ENCODE measurements at regions not wholly inside any gene's neighbourhood (a gene's known extent, or its start where the extent isn't known, plus 50 kb on each side); places are given as distances from the start of the nearest gene placed in this dataset.

DNA sequence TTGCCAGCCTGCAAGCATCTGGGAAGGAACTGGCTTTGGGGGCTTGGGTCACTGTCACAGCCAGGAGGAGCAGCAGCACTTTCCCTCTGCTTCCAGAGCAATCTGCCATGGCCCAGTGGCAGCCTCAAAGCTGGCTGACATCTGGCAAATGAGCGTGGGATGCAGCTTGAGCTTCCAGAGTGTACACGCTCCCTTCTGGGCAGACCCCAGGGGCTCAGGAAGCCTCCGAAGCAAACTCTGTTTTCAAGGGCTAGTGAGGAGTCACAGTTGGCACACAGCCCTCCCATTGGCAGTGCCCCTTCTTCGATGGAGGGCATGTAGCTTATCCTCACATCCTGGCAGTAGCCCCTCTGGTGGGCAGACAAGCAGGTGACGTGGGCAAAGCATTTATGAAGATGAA, 249.6 kb downstream of the ENGASE start:
- no peak for FAIRE-seq
- no peak for DNase-seq (ENCODE audit: insufficient read length, low spot score)
- TF ChIP-seq, protein P1, sequence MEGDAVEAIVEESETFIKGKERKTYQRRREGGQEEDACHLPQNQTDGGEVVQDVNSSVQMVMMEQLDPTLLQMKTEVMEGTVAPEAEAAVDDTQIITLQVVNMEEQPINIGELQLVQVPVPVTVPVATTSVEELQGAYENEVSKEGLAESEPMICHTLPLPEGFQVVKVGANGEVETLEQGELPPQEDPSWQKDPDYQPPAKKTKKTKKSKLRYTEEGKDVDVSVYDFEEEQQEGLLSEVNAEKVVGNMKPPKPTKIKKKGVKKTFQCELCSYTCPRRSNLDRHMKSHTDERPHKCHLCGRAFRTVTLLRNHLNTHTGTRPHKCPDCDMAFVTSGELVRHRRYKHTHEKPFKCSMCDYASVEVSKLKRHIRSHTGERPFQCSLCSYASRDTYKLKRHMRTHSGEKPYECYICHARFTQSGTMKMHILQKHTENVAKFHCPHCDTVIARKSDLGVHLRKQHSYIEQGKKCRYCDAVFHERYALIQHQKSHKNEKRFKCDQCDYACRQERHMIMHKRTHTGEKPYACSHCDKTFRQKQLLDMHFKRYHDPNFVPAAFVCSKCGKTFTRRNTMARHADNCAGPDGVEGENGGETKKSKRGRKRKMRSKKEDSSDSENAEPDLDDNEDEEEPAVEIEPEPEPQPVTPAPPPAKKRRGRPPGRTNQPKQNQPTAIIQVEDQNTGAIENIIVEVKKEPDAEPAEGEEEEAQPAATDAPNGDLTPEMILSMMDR (IDR thresholded peaks at IDR 0.05; ENCODE audit: insufficient read depth, missing control alignments) = no peak

DNA sequence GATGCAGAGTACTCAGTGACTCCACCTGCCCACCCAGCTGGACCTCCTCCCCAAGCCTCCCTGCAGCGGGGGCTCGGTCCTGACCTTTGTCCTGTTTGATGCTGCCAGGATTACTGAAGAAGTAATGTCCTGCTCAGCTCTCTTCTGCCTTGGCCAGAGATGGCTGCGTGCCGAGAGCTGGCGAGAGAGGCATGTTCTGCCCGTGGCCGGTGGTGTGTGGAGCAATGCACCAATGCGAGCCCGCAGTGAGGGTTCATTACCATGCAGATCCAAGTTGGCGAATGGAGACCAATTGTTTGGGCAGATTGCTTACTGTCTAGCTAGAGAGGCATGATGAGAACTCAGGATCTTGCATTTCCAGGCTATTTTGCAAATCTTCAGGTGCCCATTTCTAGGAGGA, 248.9 kb downstream of the ENGASE start:
- FAIRE-seq = no peak
- TF ChIP-seq, protein P1 (IDR thresholded peaks at IDR 0.05; ENCODE audit: insufficient read depth, missing control alignments) = no peak

DNA sequence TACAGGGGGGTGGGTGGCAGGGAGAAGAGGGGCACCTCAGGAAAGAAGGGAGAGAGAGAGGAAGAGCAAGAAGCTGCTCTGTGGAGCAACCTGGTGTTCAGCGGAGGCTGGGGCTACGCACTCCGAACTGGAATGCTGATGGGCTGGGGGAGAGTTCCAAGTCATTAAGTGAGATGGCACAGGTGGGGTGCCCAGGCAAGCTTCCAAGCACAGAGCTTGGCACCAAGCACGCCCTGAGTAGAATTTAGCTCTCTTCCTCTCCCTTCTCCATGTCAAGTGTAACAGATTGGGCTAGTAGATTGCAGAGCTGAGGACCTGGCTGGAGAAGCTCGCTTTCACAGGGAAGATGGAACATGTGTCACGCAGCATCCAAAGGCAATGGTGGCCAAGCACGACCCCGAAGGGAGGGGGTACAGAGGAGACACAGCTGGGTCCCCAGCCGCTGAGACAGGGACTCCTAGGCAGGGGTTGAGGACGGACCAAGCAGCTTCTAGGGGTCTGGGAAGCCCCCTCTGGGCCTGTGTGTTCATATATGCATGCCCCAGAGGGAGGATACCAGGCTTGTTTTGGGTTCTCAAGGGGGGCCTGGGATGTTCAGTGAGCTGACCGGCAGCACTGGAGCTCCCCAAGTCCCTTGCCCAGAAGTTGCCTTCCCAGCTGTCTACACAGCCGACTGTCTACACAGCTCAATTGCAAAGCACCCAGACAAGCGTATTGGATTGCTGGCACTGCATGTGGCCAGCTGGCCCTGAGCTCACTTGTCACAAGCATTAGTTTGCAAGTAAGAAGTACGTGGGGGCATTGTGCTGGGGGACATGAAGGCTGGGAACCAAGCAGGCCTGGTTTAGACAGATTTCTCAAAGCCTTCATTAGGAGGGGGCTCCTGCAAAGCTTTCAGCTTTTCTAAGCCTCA, 247.8 kb downstream of the ENGASE start:
- FAIRE-seq = no peak
- no peak for DNase-seq (ENCODE audit: insufficient read length, low spot score)
- TF ChIP-seq, protein P1 (IDR thresholded peaks at IDR 0.05; ENCODE audit: insufficient read depth, missing control alignments) = no peak

More for the DNA sequence above, 248.9 kb downstream of the ENGASE start:
- no peak for DNase-seq (ENCODE audit: insufficient read length, low spot score)

DNA sequence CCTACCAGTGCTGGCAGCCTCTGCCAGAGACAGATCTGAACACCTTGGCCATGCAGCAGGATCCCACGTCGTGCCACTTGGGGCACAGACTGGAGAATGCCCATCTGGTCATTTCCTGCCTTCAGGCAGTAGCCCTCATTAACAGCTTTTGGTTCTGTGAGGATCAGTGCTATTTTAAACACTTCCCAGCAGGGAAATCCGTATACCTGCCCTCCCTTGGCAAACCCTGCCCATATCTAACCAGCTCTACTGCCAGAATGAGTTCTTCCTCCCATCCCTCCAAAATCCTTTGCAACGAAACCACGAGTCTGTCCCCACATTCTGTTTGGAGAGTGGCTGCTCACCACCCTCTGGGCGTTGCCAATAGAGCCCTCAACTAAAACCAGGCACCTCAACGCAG, 245.7 kb downstream of the ENGASE start:
- TF ChIP-seq, protein P1 (IDR thresholded peaks at IDR 0.05; ENCODE audit: insufficient read depth, missing control alignments) = no peak
- no peak for FAIRE-seq
- DNase-seq (ENCODE audit: insufficient read length, low spot score) = no peak

DNA sequence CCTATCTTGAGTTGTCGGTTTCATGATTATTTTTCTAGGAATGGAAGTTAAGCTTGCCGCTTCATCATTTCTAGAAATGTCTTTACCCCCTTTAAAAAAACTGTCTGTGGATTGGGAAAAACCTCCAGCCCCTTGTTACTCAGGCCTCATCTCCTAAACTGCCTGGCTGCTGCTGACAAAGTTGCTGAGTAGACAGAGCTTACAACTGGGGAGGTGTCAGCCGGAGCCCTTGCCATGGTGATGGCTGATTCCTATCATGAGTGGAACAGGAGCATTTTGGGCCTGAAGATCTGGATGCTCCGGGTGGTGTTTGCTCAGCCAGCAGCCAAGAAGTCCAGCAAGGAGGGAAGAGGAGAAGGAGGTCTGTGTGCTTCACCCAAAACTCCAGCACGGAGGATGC, 243.3 kb downstream of the ENGASE start:
- DNase-seq (ENCODE audit: insufficient read length, low spot score) (no peak), FAIRE-seq (no peak)
- TF ChIP-seq, protein P1 (IDR thresholded peaks at IDR 0.05; ENCODE audit: insufficient read depth, missing control alignments) = no peak

DNA sequence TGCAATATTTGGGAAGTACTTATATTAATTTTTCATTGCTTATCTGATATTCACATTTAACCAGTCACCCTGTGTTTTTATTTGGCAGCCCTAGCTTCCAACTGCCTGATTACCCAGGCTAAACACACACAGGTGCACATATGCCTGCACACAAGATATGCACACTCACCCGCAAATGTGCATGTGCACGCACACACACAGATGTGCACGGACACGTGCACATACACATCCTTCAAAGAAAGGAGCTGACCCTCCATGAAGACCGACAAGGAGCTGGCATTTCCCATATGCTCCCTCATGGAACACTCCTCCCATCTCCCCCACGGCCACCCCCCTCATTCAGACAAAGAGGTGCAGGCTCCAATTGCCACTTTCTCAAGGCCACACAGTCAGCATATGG, 242.2 kb downstream of the ENGASE start:
- DNase-seq (ENCODE audit: insufficient read length, low spot score) = no peak
- FAIRE-seq = no peak
- TF ChIP-seq, protein P1 (IDR thresholded peaks at IDR 0.05; ENCODE audit: insufficient read depth, missing control alignments) = no peak
